H1 (cell line): ENCODE measurements at regions not wholly inside any gene's neighbourhood (a gene's known extent, or its start where the extent isn't known, plus 50 kb on each side); places are given as distances from the start of the nearest gene placed in this dataset.

ENCODE experiments used
- BACH1 ChIP-seq: IDR thresholded peaks from 2 replicates; pipeline ENCODE4 v1.6.1; 2012; ENCODE audit warnings: low read length, improper control_type of control experiment
- EP300 ChIP-seq, 2 experiments: IDR thresholded peaks; 1 replicate in 1 of 2; 2 replicates in 1 of 2; pipeline ENCODE4 v1.6.1; 2011 to 2012; ENCODE audit warnings: low read depth in 2 of 2, low read length in 2 of 2, mild to moderate bottlenecking in 2 of 2, borderline replicate concordance in 1 of 2, inconsistent platforms in 1 of 2, moderate library complexity in 1 of 2
- KDM4A ChIP-seq: IDR thresholded peaks from one replicate; pipeline ENCODE4 v1.7.1; 2012; ENCODE audit warnings: low read depth, mild to moderate bottlenecking, moderate library complexity, low read length, inconsistent platforms; ENCODE audit not compliant: severe bottlenecking
- RAD21 ChIP-seq, 2 experiments: IDR thresholded peaks in 1 of 2; conservative IDR thresholded peaks in 1 of 2; 2 replicates each; pipeline ENCODE4 v1.6.1; 2011; ENCODE audit warnings: low read depth in 2 of 2, low read length in 2 of 2, improper control_type of control experiment in 1 of 2, inconsistent platforms in 1 of 2, mild to moderate bottlenecking in 1 of 2, moderate library complexity in 1 of 2
- SP2 ChIP-seq: IDR thresholded peaks from 2 replicates; pipeline ENCODE4 v1.6.1; 2012; ENCODE audit warnings: mild to moderate bottlenecking, low read length, inconsistent platforms

GRCh38 chr1:29429656-29430055 is 193.3 kb downstream of the PTPRU start (continued):
- TF ChIP-seq EP300 (IDR thresholded peaks at IDR 0.05; ENCODE audit: borderline replicate concordance in 1 of 2, low read depth in 2 of 2, low read length in 2 of 2) = no peak
- TF ChIP-seq SP2 = no peak
- TF ChIP-seq BACH1 = no peak
- TF ChIP-seq KDM4A = no peak
- no peak for TF ChIP-seq RAD21 (IDR thresholded peaks at IDR 0.05 in 1 of 2, conservative IDR thresholded peaks at IDR 0.05 in 1 of 2; ENCODE audit: low read depth in 2 of 2, low read length in 2 of 2)
- TF ChIP-seq, all 59 proteins: peak for 0
